ENCODE measurements at regions not wholly inside any gene's neighbourhood (a gene's known extent, or its start where the extent isn't known, plus 50 kb on each side); places are given as distances from the start of the nearest gene placed in this dataset.

GRCh38 chr11:37699644-37700043 lies 1101.6 kb upstream of the RAG2 start:
- DNase-seq = no peak

DNA sequence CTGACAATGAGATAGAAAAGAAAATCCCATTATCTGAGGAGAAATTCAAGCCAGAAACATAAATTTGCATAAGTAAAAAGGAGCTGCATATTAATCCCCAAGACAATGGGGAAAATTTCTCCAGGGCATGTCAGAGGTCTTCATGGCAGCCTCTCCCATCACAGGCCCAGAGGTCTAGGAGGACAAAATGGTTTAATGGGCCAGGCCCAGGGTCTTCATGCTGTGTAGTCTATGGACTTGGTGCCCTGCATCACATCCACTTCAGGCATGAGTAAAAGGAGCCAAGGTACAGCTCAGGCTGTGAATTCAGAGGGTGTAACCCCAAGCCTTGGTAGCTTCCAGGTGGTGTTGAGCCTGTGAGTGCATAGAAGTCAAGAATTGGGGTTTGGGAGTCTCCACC lies 1097.2 kb upstream of the RAG2 start:
- DNase-seq = no peak

DNA sequence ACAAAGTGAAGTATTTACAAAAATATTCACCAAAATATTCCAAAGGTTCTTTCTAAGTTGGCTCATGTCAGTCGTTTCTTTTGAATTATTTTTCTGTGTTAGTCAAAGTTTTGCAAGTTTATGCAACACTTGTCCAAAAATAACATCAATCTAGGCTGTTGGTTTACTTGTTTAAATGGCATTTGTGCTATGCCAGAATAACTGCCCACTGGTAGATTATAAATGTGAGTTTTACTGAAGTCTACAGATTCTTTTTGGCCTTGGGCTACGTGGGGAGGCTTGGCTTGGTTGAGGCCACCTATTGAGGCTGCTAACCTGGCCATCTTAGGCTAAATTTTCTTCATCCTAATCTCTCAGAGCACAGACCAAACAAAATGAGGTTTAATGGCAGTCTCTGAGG lies 1091.9 kb upstream of the RAG2 start:
- DNase-seq = no peak

DNA sequence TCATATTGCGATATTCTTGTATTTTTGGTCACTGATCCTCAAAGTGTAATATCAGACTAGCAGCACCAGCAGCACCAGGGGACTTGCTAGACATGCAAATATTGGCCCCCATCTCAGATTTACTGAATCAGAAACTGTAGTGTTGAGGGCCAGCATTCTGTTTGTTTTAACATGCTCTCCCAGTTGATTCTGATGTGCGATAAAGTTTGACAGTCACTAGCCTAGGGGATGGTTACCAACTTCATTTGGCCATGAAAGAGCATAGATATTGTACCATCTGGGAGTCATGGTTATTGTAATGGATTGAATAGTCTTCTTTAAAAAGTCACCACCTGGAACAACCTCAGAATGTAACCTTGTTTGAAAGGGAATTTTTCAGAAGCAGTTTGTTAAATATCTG lies 1090.4 kb upstream of the RAG2 start:
- no peak for DNase-seq

- no peak for DNase-seq
Observed at GRCh38 chr11:37687130-37687529, 1089.1 kb upstream of the RAG2 start.

- DNase-seq = no peak
Observed at GRCh38 chr11:37671321-37671720, 1073.3 kb upstream of the RAG2 start.

- DNase-seq = no peak
Observed at GRCh38 chr11:37666960-37667359, 1068.9 kb upstream of the RAG2 start.

- no peak for DNase-seq
Observed at GRCh38 chr11:37657645-37658044, 1059.6 kb upstream of the RAG2 start.

DNA sequence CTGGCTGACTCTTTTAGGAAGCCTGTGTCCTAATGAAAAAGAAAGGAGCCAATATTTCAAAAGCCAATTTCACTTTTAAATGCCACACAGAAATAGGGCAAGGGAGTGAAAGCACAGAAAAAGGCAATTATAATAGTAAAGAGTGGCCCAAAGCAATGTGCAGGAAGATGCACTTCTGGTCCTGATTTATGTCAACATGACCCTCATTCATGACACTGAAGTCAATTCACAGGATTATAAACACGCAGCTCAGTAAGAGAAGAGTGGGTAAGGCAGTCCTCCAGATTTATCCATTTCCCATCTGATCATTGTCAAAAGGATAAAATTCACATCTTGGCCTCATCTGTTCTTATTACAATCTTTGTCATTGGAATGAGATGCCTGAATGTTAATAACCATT lies 1049.7 kb upstream of the RAG2 start:
- no peak for DNase-seq

GRCh38 chr11:37643968-37644367 lies 1045.9 kb upstream of the RAG2 start:
- no peak for DNase-seq

DNA sequence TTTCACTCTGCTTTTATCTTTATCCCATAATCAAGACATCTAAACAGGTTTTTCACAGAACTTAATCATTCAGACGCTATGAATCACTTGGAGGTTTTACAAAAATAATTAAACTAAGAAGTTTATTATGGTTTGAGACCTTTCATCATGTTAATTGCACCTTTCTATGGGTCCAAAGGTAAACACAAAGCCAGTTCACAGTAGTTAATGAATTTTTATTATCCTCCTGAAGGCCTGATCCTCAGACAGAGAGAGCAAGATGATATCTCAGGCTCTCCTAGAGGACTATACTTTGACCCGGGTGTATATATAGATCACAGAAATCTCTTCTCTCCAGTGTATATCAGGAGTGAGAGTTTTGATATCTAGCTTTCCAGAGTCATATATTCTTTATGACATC lies 1044.3 kb upstream of the RAG2 start:
- no peak for DNase-seq

- DNase-seq = no peak
Observed at GRCh38 chr11:37632748-37633147, 1034.7 kb upstream of the RAG2 start.

- DNase-seq = no peak
Observed at GRCh38 chr11:37630866-37631265, 1032.8 kb upstream of the RAG2 start.

DNA sequence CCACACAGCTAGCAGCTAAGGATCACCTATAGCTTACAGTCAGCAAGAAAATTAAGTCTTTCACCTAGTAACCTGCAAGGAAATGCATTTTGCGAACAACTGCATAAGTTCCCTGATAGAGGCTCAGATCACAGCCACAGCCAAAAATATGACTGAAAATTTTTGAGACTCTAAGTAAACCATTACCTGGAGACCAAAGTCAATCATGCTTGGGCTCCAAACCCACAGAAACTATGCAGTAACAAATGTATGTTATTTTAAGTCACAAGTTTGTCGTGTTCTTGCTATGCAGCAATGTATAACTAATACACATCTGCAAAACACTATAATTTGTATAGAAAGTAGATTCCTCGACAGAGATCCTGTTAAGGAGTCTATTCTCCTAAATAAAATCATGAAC lies 1025.7 kb upstream of the RAG2 start:
- no peak for DNase-seq

DNA sequence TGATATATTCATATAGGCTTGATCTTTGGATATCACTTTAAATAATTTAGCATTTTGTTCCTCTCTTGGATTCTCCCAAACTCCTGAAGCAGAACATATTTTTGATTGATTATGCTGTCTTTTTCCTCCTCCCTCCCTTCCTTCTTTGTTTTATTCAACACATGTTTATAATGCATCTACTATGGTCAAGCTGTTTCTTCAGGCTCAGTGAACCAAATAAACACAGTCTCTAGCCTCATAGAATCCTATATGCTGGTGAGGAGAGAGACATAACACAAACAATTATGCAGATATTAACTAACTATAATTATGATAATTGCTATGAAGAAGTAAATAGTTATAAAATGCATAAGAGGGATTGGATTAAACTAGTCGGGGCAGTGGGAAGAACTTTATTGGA lies 1023.6 kb upstream of the RAG2 start:
- no peak for DNase-seq

DNA sequence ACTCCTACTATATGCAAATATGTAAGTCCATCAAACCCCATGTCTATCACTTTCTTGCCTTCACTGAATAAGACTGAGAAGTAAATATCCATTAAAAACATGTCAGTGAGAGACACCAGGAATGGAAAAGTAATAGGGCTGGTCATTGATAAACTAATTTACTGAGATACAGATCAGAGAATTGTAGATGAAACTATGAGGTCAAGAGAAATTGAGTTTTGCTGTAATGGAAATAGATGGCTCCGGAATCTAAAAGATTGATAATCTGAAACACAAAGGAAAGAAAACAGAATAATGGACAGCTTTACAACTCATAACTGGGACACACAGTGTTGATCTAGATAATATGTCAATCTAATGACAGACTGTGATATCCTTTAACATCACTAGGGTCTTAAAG lies 1018.3 kb upstream of the RAG2 start:
- no peak for DNase-seq

DNA sequence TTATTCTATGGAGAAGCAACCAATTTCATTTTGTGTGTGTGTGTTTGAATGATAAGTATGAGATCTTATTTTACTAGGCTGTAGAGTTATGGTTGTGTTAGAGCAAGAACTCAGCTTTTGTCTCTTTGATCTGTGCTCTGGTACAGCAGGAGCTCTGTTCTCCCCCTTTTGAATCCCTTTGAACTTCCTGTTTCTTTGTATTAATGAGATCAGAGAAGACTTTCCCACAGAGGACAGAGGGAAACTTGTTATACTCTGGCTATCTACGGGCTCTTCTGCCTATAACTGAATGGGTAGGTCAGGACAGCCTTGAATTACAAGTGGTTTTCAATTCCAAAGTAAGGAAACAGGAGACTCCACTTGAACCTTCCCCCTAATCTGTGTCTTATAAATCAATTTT lies 1015.0 kb upstream of the RAG2 start:
- DNase-seq = no peak

- no peak for DNase-seq
Observed at GRCh38 chr11:37612146-37612545, 1014.1 kb upstream of the RAG2 start.

GRCh38 chr11:37605229-37605628 lies 1007.2 kb upstream of the RAG2 start:
- DNase-seq = no peak

- no peak for DNase-seq
Observed at GRCh38 chr11:37598381-37598780, 1000.3 kb upstream of the RAG2 start.

GRCh38 chr11:37597776-37598175 lies 999.7 kb upstream of the RAG2 start:
- no peak for DNase-seq

- DNase-seq = no peak
Observed at GRCh38 chr11:37595845-37596244, 997.8 kb upstream of the RAG2 start.

GRCh38 chr11:37574361-37574760 lies 976.3 kb upstream of the RAG2 start:
- no peak for DNase-seq

DNA sequence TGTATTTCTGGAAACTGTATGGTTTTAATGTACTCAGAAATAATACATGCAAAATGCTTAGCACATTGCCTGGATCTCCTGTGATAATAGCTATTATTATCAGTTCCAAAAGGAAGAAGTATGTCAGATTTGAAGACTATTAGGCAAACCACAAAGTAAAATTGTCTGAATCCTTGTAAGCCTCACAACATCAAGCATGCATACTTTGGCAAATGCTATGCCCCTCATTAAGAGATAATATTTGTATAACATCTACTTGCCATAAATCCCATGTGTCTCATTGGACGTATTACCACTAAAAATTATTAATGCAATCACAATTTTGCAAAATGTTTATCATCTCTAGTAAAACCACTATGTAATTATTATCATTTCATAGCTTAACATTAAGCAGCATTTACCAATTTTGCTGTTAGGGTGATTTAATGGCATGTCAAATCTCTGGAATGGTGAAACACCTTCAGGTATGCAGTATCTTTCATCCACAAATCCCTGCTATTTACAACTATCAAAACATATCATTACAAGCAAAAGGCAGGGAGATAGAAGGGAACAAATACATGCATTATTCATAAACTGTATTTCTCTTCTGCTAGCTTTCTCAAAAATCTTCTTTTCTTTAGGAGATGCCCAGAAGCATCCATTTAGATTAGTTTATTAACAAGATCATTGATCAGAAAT lies 974.6 kb upstream of the RAG2 start:
- DNase-seq = no peak

DNA sequence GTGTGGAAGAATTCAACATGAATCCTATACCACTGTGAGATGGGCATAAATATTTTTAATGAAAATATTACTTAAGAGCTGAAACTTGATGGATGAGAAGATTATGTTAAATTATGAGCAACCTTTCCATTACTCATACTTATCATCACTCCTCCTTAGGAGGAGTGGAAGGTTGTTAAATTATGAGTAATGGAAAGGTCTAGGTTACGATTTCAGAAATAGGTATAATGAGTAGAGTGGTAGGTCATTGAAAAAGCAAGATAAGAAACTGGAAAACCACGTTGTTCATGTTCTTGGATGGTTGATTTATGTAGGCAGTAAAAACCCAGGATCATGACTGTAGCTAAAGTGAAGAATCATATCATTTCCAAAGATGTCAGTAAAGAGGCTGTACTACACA lies 973.2 kb upstream of the RAG2 start:
- DNase-seq = no peak

- no peak for DNase-seq
Observed at GRCh38 chr11:37560991-37561390, 963.0 kb upstream of the RAG2 start.
